ENCODE measurements at regions not wholly inside any gene's neighbourhood (a gene's known extent, or its start where the extent isn't known, plus 50 kb on each side); places are given as distances from the start of the nearest gene placed in this dataset.

DNA sequence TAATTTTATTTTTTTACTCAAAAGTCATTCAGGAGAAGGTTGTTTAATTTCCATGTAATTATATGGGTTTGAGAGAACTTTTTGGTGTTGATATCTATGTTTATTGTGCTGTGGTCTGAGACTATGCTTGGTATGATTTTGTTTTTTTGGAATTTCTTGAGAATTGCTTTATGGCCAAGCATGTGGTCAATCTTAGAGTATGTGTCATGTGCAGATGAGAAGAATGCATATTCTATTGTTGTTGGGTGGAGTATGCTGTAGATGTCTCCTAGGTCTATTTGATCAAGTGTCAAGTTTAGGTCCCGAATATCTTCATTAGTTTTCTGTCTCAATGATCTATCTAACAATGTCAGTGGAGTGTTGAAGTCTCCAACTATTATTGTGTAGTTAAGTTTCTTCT lies 134.9 kb downstream of the HMHB1 start:
- TF ChIP-seq, protein P1, sequence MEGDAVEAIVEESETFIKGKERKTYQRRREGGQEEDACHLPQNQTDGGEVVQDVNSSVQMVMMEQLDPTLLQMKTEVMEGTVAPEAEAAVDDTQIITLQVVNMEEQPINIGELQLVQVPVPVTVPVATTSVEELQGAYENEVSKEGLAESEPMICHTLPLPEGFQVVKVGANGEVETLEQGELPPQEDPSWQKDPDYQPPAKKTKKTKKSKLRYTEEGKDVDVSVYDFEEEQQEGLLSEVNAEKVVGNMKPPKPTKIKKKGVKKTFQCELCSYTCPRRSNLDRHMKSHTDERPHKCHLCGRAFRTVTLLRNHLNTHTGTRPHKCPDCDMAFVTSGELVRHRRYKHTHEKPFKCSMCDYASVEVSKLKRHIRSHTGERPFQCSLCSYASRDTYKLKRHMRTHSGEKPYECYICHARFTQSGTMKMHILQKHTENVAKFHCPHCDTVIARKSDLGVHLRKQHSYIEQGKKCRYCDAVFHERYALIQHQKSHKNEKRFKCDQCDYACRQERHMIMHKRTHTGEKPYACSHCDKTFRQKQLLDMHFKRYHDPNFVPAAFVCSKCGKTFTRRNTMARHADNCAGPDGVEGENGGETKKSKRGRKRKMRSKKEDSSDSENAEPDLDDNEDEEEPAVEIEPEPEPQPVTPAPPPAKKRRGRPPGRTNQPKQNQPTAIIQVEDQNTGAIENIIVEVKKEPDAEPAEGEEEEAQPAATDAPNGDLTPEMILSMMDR (IDR thresholded peaks at IDR 0.05 in 4 of 5, conservative IDR thresholded peaks at IDR 0.05 in 1 of 5), result no peak
- no peak for TF ChIP-seq POLR2A (IDR thresholded peaks at IDR 0.05)
